ENCODE measurements at regions not wholly inside any gene's neighbourhood (a gene's known extent, or its start where the extent isn't known, plus 50 kb on each side); places are given as distances from the start of the nearest gene placed in this dataset.

DNA sequence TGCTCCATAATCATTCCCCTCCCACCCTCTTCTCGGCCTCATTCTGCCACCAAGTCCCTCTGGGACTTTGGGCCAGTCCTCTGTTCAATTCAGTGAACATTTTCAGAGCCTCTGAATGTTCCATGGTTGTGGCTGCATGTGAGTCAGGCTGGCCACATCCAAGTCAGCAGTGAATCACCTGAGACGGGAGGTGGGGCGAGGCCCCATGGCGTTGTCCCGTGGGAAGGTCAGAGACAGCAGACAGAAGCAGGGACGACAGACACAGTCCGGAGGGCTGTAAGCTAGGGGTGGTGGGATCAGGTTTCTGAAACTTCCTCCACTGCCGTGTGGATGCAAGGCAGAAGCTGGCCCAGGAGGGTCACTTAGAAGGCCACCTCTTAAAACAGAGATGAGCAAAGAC, 324.8 kb downstream of the MN1 start:
- H3K4me3 Mint-ChIP-seq: no peak overlapping the region
- no peak overlapping the region for H3K4me2 ChIP-seq (ENCODE audit: insufficient read depth, insufficient read length, low read length)
- H3K9me3 ChIP-seq (ENCODE audit: control insufficient read depth, low read depth, low read length): no peaks in the 10 kb centered on the region
- no peak overlapping the region for H4K8ac ChIP-seq (replicated peaks; ENCODE audit: insufficient read length, low read depth, low read length)
- peaks cover 0 to 4% (median 0%) of the 10 kb centered on the region in 3 experiments; a peak in 3 of 7 replicates for H3K36me3 Mint-ChIP-seq (ENCODE audit: insufficient read depth in 1 of 3, low read depth in 3 of 3)
- no peak overlapping the region for H3K23ac ChIP-seq (ENCODE audit: insufficient read length, low read depth, low read length)
- H2BK15ac ChIP-seq (ENCODE audit: low read depth, low read length): no peak overlapping the region
- no peak overlapping the region for H2BK20ac ChIP-seq (ENCODE audit: low read depth, low read length, poor library complexity, severe bottlenecking)
- H3K18ac ChIP-seq (ENCODE audit: insufficient read length, low read depth, low read length): peak overlapping the region; percentile 39
- no peak overlapping the region; the same call in 1 of the 2 replicates for H3K14ac ChIP-seq (ENCODE audit: insufficient read depth, low read length)
- no peak overlapping the region for H3K9ac ChIP-seq (ENCODE audit: extremely low read depth, insufficient read length, low read length)
- WGBS (ENCODE audit: extremely low coverage, insufficient read length, low lambda C conversion rate): no CpG with 5 or more reads among the region's 8 CpGs
- no peaks in the 10 kb centered on the region for H3K27me3 ChIP-seq (ENCODE audit: insufficient read depth, low read length)
- no peak overlapping the region for H4K91ac ChIP-seq (ENCODE audit: insufficient read length, low read depth, low read length)
- no peak overlapping the region for H3K27ac ChIP-seq (ENCODE audit: insufficient read length, low read depth, low read length)
- H2BK5ac ChIP-seq (ENCODE audit: insufficient read length, low read length): no peak overlapping the region
- DNase-seq: peak; percentile 46
- no peaks in the 10 kb centered on the region for H3K23me2 ChIP-seq (ENCODE audit: insufficient read length, low read depth, low read length, poor library complexity, severe bottlenecking)
- no peak overlapping the region for H4K5ac ChIP-seq (ENCODE audit: insufficient read length, low read depth, low read length)
- TF ChIP-seq CTCF (conservative IDR thresholded peaks at IDR 0.05): no peak
- peaks cover 17% of the 10 kb centered on the region; the same call in 1 of the 2 replicates for H3K4me1 ChIP-seq (ENCODE audit: insufficient read depth, low read length)
- no peak overlapping the region for H3T11ph ChIP-seq (ENCODE audit: low read length)
- no peak overlapping the region for H2AFZ ChIP-seq (ENCODE audit: low read length)
- no peak overlapping the region for H2BK12ac ChIP-seq (ENCODE audit: insufficient read length, low read depth, low read length)
- H3K9me3 Mint-ChIP-seq: peaks cover 0 to 3% of the 10 kb centered on the region in 2 experiments; a peak in 1 of 5 replicates
- no peak overlapping the region for H2AK5ac ChIP-seq (ENCODE audit: insufficient read length, low read length)
- peaks cover 53 to 71% of the 10 kb centered on the region in 2 experiments for H3K4me1 Mint-ChIP-seq
- no peaks in the 10 kb centered on the region for H4K20me1 ChIP-seq (ENCODE audit: control insufficient read depth, insufficient read depth, insufficient read length)
- no peak overlapping the region for H2BK120ac ChIP-seq (ENCODE audit: low read depth, low read length, poor library complexity, severe bottlenecking)
- H3K56ac ChIP-seq (ENCODE audit: insufficient read length, low read depth, low read length): no peak overlapping the region
- H3K27ac Mint-ChIP-seq: 0 out of 7 replicates have a peak overlapping the region, but pooled peaks of 1 of the 3 experiments have one; percentile 17
- no peaks in the 10 kb centered on the region for H3K79me1 ChIP-seq (ENCODE audit: insufficient read depth, low read depth, low read length, poor library complexity, severe bottlenecking)
- H3K79me2 ChIP-seq (ENCODE audit: insufficient read depth, low read length): no peaks in the 10 kb centered on the region
- no peak overlapping the region for H3K4ac ChIP-seq (ENCODE audit: low read depth, low read length)
- H3K27me3 Mint-ChIP-seq (ENCODE audit: low read depth): peaks cover 28% of the 10 kb centered on the region
